Stimulated activated CD4-positive, alpha-beta T cell treated with anti-CD3 and anti-CD28 coated beads, Interleukin-4, amount 100 ng/mL, for 4 hours (primary cell): ENCODE measurements at regions not wholly inside any gene's neighbourhood (a gene's known extent, or its start where the extent isn't known, plus 50 kb on each side); places are given as distances from the start of the nearest gene placed in this dataset.

Experiments
- DNase-seq, 2 experiments: peaks; one replicate each; pipeline ENCODE4 v3.0.0-alpha.2; 2020

DNA sequence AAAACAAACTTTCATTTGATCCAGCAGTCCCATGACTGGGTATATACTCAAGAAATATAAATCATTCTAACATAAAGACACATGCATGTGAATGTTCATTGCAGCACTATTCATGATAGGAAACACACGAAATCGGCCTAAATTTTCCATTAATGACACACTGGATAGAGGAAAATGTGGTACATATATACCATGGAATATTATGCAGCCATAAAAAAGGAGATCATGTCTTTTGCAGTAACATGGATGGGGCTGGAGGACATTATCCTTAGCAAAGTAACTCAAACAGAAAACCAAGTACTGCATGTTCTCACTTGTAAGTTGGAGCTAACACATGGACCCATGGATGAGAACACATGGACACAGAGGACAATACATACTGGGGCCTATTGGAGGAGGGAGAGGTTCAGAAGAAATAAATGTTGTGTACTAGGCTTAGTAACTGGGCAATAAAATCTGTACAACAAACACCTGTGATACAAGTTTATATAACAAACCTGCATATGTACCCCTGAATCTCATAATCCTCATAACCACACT, 283.6 kb downstream of the LMO7 start:
- DNase-seq, result no peak

GRCh38 chr13:75915066-75915465, 278.9 kb downstream of the LMO7 start:
- DNase-seq, result no peak

- no peak for DNase-seq
These were observed 277.8 kb downstream of the LMO7 start for GRCh38 chr13:75913925-75914324.

DNA sequence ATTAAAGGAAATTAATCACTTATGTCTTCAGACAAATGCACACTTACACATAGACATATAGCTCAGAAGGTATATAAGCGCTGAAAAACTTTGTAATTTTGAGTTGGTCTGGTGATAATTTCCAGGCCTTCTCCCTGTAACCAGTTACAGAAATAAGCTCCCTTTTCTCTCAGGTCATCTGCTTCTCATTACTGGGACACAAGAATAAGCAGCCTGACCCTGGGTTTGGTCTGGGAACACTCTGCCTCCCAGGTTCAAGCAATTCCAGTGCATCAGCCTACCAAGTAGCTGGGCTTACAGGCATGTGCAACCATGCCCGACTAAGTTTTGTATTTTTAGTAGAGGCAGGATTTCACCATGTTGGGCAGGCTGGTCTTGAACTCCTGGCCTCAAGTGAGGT, 274.5 kb downstream of the LMO7 start:
- no peak for DNase-seq
